ENCODE measurements at regions not wholly inside any gene's neighbourhood (a gene's known extent, or its start where the extent isn't known, plus 50 kb on each side); places are given as distances from the start of the nearest gene placed in this dataset.

DNA sequence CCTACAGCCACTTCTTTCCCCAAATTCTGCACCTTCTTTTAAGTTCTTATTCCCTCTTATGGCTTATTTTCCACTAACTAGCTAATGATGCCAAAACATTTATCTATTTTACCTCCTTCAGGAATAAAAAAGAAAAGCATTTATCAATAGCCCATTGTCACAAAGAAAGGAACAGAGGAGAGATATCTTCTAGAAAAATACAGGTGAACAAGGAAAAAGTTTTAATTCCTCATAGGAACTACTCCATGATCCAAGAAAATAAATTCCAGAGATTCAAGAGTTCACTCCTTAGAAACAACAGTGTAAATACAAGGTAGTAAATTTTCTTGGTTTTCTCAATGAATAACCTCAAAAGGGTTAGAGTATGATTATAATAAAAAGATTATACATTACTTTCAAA, 52.6 kb upstream of the TOP3B start:
- DNase-seq (ENCODE audit: low spot score) (no peak), ATAC-seq (ENCODE audit: low read depth) (no peak)
- Histone ChIP-seq H3K9me3 (ENCODE audit: severe bottlenecking) (peaks cover 9% of the 10 kb centered on the region), H3K36me3 (ENCODE audit: low read depth) (no peaks in the 10 kb centered on the region), H3K27me3 (ENCODE audit: insufficient read depth, poor library complexity, severe bottlenecking) (no peaks in the 10 kb centered on the region), H3K27ac (ENCODE audit: poor library complexity, severe bottlenecking) (no peak overlapping the region), H3K4me1 (ENCODE audit: insufficient read depth, poor library complexity, severe bottlenecking) (no peaks in the 10 kb centered on the region), H3K4me3 (ENCODE audit: severe bottlenecking) (no peak overlapping the region)
- TF ChIP-seq, protein P1, sequence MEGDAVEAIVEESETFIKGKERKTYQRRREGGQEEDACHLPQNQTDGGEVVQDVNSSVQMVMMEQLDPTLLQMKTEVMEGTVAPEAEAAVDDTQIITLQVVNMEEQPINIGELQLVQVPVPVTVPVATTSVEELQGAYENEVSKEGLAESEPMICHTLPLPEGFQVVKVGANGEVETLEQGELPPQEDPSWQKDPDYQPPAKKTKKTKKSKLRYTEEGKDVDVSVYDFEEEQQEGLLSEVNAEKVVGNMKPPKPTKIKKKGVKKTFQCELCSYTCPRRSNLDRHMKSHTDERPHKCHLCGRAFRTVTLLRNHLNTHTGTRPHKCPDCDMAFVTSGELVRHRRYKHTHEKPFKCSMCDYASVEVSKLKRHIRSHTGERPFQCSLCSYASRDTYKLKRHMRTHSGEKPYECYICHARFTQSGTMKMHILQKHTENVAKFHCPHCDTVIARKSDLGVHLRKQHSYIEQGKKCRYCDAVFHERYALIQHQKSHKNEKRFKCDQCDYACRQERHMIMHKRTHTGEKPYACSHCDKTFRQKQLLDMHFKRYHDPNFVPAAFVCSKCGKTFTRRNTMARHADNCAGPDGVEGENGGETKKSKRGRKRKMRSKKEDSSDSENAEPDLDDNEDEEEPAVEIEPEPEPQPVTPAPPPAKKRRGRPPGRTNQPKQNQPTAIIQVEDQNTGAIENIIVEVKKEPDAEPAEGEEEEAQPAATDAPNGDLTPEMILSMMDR (IDR thresholded peaks at IDR 0.05; ENCODE audit: poor library complexity, severe bottlenecking): no peak

DNA sequence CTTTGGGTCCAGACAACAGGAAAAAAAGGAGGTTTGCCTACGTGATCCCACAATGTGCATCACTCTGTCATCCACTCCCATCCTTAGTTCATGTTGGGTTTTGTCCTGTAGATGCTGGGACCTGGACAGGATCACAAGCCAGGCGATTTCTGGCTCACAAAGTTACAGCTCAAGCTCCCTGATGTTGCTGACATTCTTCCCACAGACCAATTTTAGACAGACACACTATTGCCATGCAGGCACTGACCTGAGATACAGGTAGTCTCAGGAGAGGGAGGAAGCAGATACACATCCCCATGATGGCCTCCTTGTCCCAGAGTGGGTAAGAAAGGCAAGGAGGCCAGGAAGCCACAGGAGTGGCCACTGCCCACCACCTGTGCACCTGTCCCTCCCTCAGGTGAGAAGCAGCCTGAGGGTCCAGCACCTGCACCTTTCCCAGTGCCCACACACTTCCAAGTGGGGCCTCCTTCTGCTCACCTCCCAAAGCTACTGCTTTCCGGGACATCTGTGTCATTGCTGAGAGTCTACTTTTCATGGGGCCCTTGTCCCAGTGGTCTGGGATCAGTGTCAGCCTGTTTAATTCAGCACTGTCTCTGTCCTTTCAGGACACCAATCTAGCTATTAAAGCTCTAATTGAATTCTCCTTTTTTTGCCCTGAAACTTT, 52.0 kb upstream of the TOP3B start:
- no peak for DNase-seq (ENCODE audit: low spot score)
- Histone ChIP-seq H3K27me3 (ENCODE audit: insufficient read depth, poor library complexity, severe bottlenecking) (no peaks in the 10 kb centered on the region), H3K36me3 (ENCODE audit: low read depth) (no peaks in the 10 kb centered on the region), H3K4me1 (ENCODE audit: insufficient read depth, poor library complexity, severe bottlenecking) (no peaks in the 10 kb centered on the region), H3K27ac (ENCODE audit: poor library complexity, severe bottlenecking) (no peak overlapping the region), H3K9me3 (ENCODE audit: severe bottlenecking) (peaks cover 12% of the 10 kb centered on the region), H3K4me3 (ENCODE audit: severe bottlenecking) (no peak overlapping the region)
- TF ChIP-seq, protein P1 (IDR thresholded peaks at IDR 0.05; ENCODE audit: poor library complexity, severe bottlenecking): no peak
- ATAC-seq (ENCODE audit: low read depth): no peak

DNA sequence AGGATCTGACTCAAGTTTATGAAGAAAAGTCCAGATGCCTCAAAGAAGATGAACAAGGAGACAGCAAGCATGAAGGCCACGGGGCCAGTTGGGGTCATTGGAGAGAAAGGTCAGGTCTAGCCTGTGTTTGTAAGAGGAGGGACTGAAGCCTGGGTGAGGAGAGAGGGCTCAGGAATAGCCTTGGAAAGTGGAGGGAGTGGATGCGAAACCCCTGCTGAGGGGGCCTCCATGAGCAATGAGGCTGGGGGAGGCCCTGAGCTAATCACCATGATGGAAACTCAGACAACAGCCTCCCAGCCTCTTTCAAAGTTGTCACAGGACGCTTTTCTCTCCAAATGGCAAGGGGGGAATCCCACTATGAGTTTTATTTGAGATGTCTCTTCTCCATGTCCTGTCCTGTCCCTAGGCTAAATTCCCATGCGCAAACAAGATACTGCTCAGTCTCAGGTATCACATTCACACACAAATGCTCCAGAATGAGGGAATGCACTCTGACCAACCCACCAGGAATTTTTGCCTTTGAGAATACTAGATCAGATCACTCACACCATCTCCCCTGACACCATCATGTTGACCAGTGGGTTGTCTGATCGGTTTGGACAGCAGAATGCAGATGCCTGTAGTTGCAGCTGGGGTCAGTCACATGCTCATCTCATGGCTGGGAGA, 51.3 kb upstream of the TOP3B start:
- no peaks in the 10 kb centered on the region for H3K36me3 ChIP-seq (ENCODE audit: low read depth)
- TF ChIP-seq, protein P1 (IDR thresholded peaks at IDR 0.05; ENCODE audit: poor library complexity, severe bottlenecking): no peak
- no peaks in the 10 kb centered on the region for H3K4me1 ChIP-seq (ENCODE audit: insufficient read depth, poor library complexity, severe bottlenecking)
- ATAC-seq (ENCODE audit: low read depth) (no peak), DNase-seq (ENCODE audit: low spot score) (no peak)
- no peaks in the 10 kb centered on the region for H3K27me3 ChIP-seq (ENCODE audit: insufficient read depth, poor library complexity, severe bottlenecking)
- no peak overlapping the region for H3K27ac ChIP-seq (ENCODE audit: poor library complexity, severe bottlenecking)
- peaks cover 12% of the 10 kb centered on the region for H3K9me3 ChIP-seq (ENCODE audit: severe bottlenecking)
- no peak overlapping the region for H3K4me3 ChIP-seq (ENCODE audit: severe bottlenecking)

DNA sequence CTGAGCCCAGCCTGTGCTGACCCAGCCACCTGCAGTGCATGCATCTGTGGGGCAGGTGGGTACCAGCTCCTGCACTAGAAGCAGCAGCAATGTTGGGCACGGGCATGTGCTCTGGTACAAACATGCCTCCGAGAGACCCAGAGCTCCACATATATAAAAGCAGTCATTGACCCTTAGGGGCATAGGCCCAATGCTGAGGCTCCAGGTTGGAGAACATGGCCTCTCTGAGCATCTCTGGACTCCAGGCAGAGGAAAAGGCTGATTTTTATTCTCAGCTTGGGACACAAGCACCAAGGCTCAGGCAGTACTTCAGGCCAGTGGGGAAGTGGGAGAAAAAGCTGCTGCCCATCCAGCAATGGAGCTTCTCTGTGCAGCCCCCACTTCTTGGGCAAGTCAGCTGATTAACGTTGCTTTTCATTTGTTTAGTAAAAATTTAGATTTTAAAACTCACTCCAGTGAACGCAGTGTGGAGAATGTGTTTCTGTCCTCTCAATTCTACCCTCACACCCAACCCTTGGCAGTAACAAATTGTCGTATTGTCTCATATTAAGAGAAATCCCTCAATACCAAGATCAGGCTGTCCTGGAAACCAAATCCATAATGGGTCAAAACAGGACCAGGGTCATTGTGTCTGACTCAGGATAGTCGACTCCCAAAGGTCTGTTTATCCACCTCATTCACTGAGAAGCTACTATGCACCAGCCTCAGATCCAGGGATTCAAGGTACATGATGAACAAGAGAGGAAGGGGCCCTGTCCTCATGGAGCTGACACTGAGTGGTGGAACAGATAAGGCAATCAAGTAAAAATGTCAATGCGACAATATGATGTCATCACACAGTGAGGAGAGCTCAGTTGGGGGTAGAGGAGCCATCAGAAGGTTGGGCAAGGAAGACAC, 50.6 kb upstream of the TOP3B start:
- no peaks in the 10 kb centered on the region for H3K4me1 ChIP-seq (ENCODE audit: insufficient read depth, poor library complexity, severe bottlenecking)
- H3K4me3 ChIP-seq (ENCODE audit: severe bottlenecking): no peak overlapping the region
- TF ChIP-seq, protein P1 (IDR thresholded peaks at IDR 0.05; ENCODE audit: poor library complexity, severe bottlenecking): no peak
- H3K36me3 ChIP-seq (ENCODE audit: low read depth): no peaks in the 10 kb centered on the region
- ATAC-seq (ENCODE audit: low read depth): no peak
- no peak overlapping the region for H3K27ac ChIP-seq (ENCODE audit: poor library complexity, severe bottlenecking)
- H3K27me3 ChIP-seq (ENCODE audit: insufficient read depth, poor library complexity, severe bottlenecking): no peaks in the 10 kb centered on the region
- DNase-seq (ENCODE audit: low spot score): no peak
- H3K9me3 ChIP-seq (ENCODE audit: severe bottlenecking): peaks cover 12% of the 10 kb centered on the region

All from RWPE2 (cell line).